ENCODE measurements at regions not wholly inside any gene's neighbourhood (a gene's known extent, or its start where the extent isn't known, plus 50 kb on each side); places are given as distances from the start of the nearest gene placed in this dataset.

- TF ChIP-seq RNF2 (IDR thresholded peaks at IDR 0.05; ENCODE audit: borderline replicate concordance, low read depth, low read length, missing control alignments, poor library complexity, severe bottlenecking) (no peak), EGR1 (IDR thresholded peaks at IDR 0.05; ENCODE audit: borderline replicate concordance, low read depth, low read length) (no peak), TEAD4 (IDR thresholded peaks at IDR 0.05; ENCODE audit: low read depth, low read length) (no peak), CREB1 (IDR thresholded peaks at IDR 0.05) (no peak), MAX (IDR thresholded peaks at IDR 0.05) (no peak), CTBP2 (IDR thresholded peaks at IDR 0.05; ENCODE audit: borderline replicate concordance, insufficient read depth, insufficient read length, low read length) (no peak), POU5F1 (IDR thresholded peaks at IDR 0.05; ENCODE audit: low read depth, low read length) (no peak)
Measured at GRCh38 chr2:187834787-187835186, 280.6 kb upstream of the TFPI start (continued).

Measured in H1 (cell line).